NCI-H1105 treated with DMSO at 0.1 percent for 48 hours (cell line): ENCODE measurements at regions not wholly inside any gene's neighbourhood (a gene's known extent, or its start where the extent isn't known, plus 50 kb on each side); places are given as distances from the start of the nearest gene placed in this dataset.
"Not testable (repeated sequence)": the region's sequence is repeated elsewhere in the genome, so short reads cannot be mapped to it uniquely, and the experiment has no call there.

ENCODE experiments used
- DNase-seq: peaks from one replicate; lab custom pipeline; 2025; lab: John Stamatoyannopoulos, UW

- no peak for DNase-seq
Measured at GRCh38 chr6:169926617-169927417, 175.4 kb downstream of the ERMARD start.

GRCh38 chr6:169923468-169924464, 172.3 kb downstream of the ERMARD start:
- no peak for DNase-seq

GRCh38 chr6:169921853-169922824, 170.7 kb downstream of the ERMARD start:
- no peak for DNase-seq

GRCh38 chr6:169921217-169921616, 169.8 kb downstream of the ERMARD start:
- DNase-seq, result no peak

GRCh38 chr6:169920359-169921020, 169.1 kb downstream of the ERMARD start:
- no peak for DNase-seq

GRCh38 chr6:169918954-169919549, 167.6 kb downstream of the ERMARD start:
- no peak for DNase-seq

GRCh38 chr6:169918239-169918953, 167.0 kb downstream of the ERMARD start:
- DNase-seq, result no peak

GRCh38 chr6:169917153-169917552, 165.7 kb downstream of the ERMARD start:
- no peak for DNase-seq

- no peak for DNase-seq
Measured at GRCh38 chr6:169915769-169916550, 164.5 kb downstream of the ERMARD start.

GRCh38 chr6:169913745-169914144, 162.3 kb downstream of the ERMARD start:
- not testable (repeated sequence) for DNase-seq

- no peak for DNase-seq
Measured at GRCh38 chr6:169913096-169913638, 161.7 kb downstream of the ERMARD start.

GRCh38 chr6:169912266-169913095, 161.1 kb downstream of the ERMARD start:
- no peak for DNase-seq

- no peak for DNase-seq
Measured at GRCh38 chr6:169911264-169912263, 160.1 kb downstream of the ERMARD start.

- no peak for DNase-seq
Measured at GRCh38 chr6:169909113-169909512, 157.7 kb downstream of the ERMARD start.

GRCh38 chr6:169908403-169908933, 157.0 kb downstream of the ERMARD start:
- no peak for DNase-seq

GRCh38 chr6:169907419-169908115, 156.1 kb downstream of the ERMARD start:
- no peak for DNase-seq
